HEK293T (cell line): ENCODE measurements at regions not wholly inside any gene's neighbourhood (a gene's known extent, or its start where the extent isn't known, plus 50 kb on each side); places are given as distances from the start of the nearest gene placed in this dataset.

Experiments
- BHLHE40 ChIP-seq: fragments of 450-650 bp; IDR thresholded peaks from 2 replicates; pipeline ENCODE4 v1.6.1; 2016; ENCODE audit warnings: mild to moderate bottlenecking, moderate library complexity, borderline replicate concordance
- TARDBP ChIP-seq: fragments of 450-650 bp; IDR thresholded peaks from 2 replicates; pipeline ENCODE4 v1.6.1; 2016

DNA sequence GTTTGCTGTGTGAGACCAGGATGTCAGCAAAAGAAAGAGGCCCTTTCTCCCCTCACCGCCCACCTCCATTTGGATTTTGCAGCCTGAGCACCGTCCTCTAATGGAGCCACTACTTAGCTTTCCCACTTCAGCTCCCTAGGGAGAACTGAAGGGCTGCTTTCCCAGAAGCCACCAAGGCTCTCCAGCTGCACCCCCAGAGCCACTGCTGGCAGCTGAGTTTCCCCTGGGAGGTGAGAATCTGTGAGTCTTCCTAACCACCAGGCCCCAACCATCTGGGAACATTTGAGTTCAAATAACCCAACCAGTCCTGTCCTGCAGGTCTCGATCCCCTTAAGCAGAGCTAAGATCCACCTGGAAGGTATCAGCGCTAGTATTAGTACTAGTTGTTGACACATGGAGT lies 173.1 kb upstream of the USP9X start:
- TF ChIP-seq TARDBP (no peak), BHLHE40 (no peak)
